RWPE2 (cell line): ENCODE measurements at regions not wholly inside any gene's neighbourhood (a gene's known extent, or its start where the extent isn't known, plus 50 kb on each side); places are given as distances from the start of the nearest gene placed in this dataset.

Source experiments
- ATAC-seq: fragments of 200-7000 bp; cut with Tn5 transposase; 3 replicates; pipeline ENCODE4 v1.9.1; 2021; ENCODE audit warnings: low read depth
- DNase-seq: peaks from one replicate; pipeline ENCODE4 v3.0.0-alpha.2; 2020; ENCODE audit warnings: low spot score
- H3K27ac ChIP-seq: fragments of 450-650 bp; 2 replicates; pipeline ENCODE4 v1.5.1; 2017; ENCODE audit warnings: mild to moderate bottlenecking; ENCODE audit not compliant: poor library complexity, severe bottlenecking
- H3K27me3 ChIP-seq: fragments of 250-450 bp; sonication (Bioruptor Pico); 2 replicates; pipeline ENCODE4 v1.5.1; 2021; ENCODE audit warnings: mild to moderate bottlenecking, moderate library complexity; ENCODE audit not compliant: insufficient read depth, poor library complexity, severe bottlenecking
- H3K36me3 ChIP-seq: fragments of 250-450 bp; sonication (Bioruptor Pico); 2 replicates; pipeline ENCODE4 v1.5.1; 2020; ENCODE audit warnings: low read depth, mild to moderate bottlenecking, moderate library complexity
- H3K4me1 ChIP-seq: fragments of 250-450 bp; sonication (Bioruptor Pico); 2 replicates; pipeline ENCODE4 v1.5.1; 2021; ENCODE audit warnings: mild to moderate bottlenecking, moderate library complexity; ENCODE audit not compliant: insufficient read depth, poor library complexity, severe bottlenecking
- H3K4me3 ChIP-seq: fragments of 250-450 bp; sonication (Bioruptor Pico); 2 replicates; pipeline ENCODE4 v1.5.1; 2021; ENCODE audit warnings: mild to moderate bottlenecking, moderate library complexity; ENCODE audit not compliant: severe bottlenecking
- H3K9me3 ChIP-seq: fragments of 250-450 bp; sonication (Bioruptor Pico); 2 replicates; pipeline ENCODE4 v1.5.1; 2021; ENCODE audit warnings: mild to moderate bottlenecking, moderate library complexity; ENCODE audit not compliant: severe bottlenecking
- CTCF ChIP-seq: fragments of 450-650 bp; IDR thresholded peaks from one replicate; pipeline ENCODE4 v1.5.1; 2017; ENCODE audit warnings: mild to moderate bottlenecking, moderate library complexity; ENCODE audit not compliant: poor library complexity, severe bottlenecking

GRCh38 chr2:107776362-107776761, 50.3 kb upstream of the RGPD4 start:
- Histone ChIP-seq H3K27me3 (peaks cover 2% of the 10 kb centered on the region), H3K27ac (no peak overlapping the region), H3K4me1 (no peaks in the 10 kb centered on the region), H3K9me3 (no peaks in the 10 kb centered on the region), H3K4me3 (no peak overlapping the region), H3K36me3 (no peaks in the 10 kb centered on the region)
- ATAC-seq (no peak), DNase-seq (no peak)
- TF ChIP-seq CTCF = no peak
